HG02943 (cell line): ENCODE measurements at regions not wholly inside any gene's neighbourhood (a gene's known extent, or its start where the extent isn't known, plus 50 kb on each side); places are given as distances from the start of the nearest gene placed in this dataset.

Source experiments
- ATAC-seq: cut with Tn5 transposase; IDR thresholded peaks from one replicate; pipeline ENCODE4 v1.9.1; 2021; ENCODE audit warnings: mild to moderate bottlenecking, low read depth, moderate library complexity; ENCODE audit not compliant: unreplicated experiment

DNA sequence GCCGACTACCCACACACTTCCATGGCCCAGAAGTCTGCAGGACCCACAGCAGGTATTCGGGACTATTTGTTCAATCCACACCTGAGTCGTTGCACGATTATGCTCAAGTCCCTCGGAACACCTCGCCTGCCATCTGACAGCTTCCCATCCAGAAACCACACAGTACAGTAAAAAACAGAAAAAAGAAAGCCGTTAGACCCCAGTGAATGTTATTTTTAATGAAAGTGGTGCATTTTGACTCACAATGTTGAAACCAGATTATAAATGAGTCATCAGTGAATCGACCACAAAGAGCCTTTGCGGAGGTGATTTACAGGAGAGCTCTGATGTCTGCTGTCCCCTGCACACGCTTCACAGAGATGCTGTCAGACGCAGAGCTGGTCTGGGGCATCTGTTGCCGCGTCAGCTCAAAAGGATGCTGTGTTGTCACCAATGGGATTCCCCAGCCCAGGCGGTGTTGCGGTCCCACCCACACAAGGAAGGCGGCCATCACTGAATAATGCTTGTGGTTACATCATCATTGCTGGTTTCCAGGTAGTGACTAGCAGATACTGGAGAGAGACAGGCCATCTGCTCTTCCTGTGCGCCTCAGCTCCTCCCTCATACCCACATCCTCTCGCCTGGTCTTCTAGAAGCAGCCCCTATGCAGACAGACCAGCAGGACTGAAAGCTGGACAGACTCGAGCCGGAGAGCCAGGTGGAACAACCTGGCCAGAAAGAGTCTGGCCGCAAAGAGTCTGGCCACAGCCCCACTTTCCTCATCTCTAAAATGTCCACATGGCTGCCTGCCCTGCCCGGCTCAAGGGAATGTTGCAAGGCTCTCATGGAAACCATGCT lies 116.8 kb downstream of the TOMM20 start:
- peak; percentile 83 for ATAC-seq

DNA sequence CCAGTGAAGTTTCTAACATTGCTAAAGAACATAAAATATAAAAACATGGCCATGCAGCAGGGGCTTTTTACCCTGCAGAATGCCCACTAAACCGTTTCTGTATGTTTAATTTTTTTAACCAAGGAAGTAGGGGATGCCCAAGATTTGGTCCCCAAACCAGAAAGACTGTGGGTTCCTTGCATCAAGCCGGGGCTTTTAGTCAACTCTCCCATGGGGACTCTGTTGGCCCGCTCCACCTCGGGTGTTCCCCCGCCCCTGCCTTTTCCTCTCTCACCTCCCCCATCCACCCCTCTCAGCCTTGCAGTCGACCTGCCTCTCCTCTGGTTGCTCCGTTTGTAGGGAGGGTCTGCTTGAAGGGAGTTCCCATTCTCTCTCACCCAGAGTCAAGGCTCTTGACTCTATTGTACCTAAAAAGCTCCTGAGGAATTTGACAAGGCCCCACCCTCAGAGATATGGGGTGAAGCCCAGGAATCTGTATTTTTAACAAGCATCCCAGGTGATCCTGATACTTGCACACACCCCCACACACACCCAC lies 117.5 kb downstream of the TOMM20 start:
- no peak for ATAC-seq

DNA sequence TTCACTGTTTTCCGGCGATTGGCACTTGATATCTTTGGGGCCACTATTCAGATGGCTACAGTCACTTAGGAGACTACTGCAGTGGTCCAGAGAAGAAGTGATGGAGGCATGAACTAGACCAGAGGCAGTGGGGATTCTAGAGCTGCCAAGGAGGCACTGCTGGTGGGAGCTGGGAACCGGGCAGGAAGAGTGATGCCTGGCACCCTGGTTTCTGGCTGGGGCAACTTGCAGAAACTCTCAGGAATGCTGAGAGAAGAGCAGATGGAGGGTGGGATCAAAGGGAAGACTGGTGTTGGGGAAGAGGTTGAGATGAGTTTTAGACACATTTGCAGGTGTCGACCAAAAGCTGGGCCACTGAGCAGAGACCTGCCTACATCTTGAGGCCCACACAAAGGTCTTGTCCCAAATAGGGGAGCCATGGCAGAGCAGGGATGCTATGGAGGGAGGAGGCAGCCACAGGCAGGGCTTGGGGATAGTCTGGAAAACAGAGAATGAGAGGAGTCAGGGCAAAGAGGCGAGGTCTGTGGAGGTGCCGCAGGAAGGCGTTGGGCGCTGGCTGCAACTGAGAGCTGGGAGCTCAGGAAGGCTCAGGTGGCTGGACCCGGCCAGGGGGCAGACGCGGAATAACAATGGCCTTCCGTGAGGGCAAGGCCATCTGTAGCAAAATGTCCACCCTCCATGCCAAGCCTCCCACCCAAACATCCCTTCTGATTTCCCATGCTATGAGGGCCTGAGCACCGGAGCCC lies 118.9 kb downstream of the TOMM20 start:
- no peak for ATAC-seq

DNA sequence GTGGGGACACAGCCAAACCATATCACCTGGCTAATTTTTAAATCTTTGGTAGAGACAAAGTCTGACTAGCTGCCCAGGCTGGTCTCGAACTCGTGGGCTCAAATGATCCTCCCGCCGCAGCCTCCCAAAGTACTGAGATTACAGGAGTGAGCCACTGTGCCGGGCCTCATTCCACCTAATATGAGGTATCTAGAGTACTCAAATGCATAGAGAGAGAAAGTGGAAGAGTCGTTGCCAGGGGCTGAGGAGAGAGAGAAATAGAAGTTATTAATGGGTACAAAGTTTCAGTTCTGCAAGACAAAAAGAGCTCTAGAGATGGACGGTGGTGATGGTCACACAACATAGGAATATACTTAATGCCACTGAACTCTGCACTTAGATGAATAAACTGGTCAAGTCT lies 119.6 kb downstream of the TOMM20 start:
- no peak for ATAC-seq

DNA sequence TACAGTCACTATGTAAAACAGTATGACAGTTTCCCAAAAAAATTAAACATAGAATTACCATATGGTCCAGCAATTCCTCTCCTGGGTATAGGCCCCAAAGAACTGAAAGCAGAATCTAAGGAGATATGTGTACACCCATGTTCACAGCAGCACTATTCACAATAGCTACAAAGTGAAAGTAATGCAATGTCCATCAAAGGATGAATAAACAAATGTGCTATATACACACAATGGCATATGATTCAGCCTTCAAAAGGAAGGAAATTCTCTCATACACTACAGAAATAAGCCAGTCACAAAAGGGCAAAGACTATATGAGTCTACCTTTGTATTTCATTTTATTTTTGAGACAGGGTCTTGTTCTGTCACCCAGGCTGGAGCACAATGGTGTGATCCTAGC lies 120.4 kb downstream of the TOMM20 start:
- ATAC-seq = no peak

DNA sequence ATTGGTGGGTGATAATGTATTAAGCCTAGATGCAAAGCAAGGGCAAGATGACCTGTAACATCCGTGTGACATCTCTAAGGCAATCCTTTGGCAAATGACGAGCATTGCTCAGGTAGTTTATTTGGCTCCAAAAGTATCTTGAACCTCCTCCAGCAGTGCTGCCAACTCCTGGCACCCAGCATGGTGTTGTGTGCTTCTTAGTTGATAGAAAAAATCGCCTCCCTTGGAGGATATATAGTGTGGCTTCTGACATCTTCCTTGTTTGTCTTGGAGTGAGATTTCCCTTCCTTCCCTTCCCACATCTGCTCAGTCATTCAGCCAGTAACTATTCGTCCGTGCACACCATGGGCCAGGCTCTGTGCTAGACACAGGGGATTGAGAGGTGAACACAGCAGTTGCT lies 121.8 kb downstream of the TOMM20 start:
- ATAC-seq = no peak

DNA sequence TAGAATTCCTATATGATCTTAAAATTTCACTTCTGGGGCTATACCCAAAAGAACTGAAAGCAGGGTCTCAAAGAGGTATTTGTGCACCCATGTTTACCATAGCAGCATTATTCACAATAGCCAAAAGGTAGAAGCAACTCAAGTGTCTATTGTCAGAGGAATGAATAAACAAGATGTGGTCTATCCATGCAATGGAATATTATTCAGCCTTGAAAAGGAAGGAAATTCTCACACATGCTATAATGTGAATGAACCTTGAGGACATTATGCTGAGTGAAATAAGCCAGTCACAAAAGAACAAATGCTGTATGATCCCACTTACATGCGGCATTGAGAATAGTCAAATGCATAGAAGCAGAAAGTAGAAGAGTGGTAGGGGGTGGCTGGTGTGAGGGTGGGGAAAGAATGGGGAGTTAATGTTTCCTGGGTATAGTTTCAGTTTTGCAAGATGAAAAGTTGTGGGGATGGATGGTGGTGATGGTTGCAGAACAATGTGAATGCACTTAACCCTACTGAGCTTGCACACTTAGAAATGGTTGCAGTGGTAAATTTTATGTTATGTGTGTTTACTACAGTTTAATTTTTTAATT lies 122.4 kb downstream of the TOMM20 start:
- ATAC-seq = no peak

DNA sequence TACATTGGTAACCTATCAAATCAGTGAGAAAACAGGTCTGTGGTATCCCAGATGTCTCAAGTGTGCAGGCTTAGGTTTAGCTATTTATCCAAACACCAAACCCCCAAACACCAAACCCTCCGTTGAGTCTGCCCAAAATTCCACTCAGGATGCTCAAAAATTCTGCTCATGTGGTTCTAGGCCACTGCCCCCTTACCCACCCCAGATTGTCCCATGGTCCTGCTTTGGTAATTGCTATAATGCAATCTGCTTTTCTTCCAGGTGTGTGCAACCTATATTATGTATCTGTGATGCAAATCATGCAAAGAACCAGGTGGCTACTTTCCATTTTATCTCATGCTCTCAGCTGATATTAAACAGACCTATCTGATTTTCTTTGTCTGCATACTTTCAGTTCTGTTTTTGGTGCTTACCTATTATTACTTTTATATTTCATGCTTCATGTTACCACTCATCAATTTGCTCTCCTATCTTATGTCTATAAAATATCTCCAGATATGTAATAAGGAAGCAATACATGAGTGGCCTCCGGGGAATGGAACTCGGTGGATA lies 123.7 kb downstream of the TOMM20 start:
- ATAC-seq = no peak

DNA sequence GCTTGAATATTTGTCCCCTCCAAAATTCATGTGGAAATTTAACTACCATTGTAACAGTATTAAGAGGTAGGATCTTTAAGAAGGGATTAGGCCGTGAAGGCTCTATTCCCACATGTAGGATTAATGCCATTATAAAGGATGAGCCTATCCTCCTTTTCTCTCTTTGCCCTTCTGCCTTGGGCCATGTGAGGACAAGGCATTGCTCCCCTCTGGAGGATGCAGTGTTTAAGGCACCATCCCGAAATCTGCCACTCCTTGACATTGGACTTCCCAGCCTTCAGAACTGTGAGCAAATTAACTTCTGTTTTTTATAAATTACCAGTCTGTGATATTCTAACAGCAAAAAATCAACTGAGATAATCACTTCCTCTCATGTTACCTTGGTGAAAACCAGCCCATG lies 124.4 kb downstream of the TOMM20 start:
- no peak for ATAC-seq

DNA sequence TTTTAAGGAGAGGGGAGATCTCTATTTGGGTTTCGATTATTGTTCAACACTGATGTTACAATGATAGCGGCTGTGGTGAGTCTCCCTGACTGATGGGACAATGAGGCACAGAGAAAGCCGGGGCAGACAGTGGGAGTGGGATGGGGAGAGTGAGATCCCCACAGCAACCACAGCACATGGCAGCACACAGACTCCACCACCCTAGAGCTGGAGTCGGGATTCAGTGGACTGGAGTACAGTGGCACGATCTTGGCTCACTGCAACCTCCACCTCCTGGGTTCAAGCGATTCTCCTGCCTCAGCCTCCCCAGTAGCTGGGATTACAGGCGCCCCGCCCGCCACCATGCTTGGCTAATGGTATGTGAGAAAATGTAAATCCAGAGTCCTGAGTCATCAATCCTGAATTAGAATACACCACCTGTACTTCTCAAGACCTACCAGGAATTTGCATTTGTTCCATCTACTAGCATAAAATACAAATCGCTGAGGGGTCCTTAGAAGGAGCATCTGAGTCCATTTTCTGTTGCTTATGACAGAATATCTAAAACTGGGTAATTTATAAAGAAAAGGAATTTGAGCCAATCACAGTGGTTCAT lies 125.8 kb downstream of the TOMM20 start:
- no peak for ATAC-seq

DNA sequence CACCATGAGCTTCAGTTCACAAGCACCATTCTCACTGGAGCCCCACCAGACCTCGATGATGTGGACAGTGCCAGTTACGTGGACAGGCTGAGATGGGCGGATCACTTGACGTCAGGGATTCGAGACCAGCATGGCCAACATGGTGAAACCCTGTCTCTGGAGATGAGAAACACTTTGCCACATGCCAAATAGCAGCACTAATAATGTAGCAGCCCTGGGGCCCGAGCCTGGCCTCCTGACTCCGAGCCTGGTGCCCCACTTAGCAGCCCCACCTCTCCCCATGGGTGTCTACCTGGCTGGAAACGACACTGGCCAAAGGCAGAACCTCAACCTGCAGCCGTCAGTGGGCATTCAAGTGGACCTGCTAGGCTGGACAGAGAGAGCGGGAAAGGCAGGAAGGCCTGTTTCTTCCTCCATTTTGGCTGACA lies 129.1 kb downstream of the TOMM20 start:
- no peak for ATAC-seq

DNA sequence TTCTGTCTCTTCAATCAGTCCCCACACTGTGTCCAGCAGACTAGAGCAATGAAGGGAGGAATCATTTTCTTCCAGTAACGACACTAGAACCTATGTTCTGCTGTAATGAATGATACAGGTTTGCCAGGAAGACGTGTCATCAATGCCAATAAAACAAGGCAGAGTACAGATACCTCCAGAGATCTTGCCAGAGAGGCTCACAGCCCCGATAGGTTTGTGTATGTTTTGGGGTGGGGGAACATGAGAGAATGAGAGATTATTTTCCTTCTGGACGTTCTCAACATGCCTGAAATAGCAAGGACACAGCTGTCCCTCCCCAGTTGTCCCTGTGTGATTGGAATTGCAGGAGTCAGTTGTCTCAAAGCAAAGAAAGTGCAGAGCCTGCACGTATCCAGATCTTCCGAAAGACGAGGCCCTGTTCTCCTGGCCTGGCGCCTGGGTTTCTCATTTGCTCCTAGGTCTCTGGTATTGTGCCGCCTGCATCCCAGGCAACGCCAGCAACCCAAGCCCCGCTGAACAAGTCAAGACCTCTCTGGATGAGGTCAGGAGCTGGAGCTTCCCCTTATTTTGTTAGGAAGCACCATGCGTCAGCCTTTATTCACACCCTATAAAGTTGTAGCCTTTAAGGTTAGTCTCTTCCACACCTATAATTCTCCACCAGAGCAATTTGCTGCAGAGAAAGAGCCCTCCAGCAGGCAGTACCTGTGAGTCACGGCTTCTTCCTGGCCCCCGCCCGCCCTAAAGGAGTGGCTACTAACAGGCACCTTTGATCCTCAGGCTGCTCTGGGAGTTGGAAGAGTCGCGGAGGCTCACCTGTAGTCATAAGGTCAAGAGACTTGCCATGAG lies 130.5 kb downstream of the TOMM20 start:
- ATAC-seq = no peak

DNA sequence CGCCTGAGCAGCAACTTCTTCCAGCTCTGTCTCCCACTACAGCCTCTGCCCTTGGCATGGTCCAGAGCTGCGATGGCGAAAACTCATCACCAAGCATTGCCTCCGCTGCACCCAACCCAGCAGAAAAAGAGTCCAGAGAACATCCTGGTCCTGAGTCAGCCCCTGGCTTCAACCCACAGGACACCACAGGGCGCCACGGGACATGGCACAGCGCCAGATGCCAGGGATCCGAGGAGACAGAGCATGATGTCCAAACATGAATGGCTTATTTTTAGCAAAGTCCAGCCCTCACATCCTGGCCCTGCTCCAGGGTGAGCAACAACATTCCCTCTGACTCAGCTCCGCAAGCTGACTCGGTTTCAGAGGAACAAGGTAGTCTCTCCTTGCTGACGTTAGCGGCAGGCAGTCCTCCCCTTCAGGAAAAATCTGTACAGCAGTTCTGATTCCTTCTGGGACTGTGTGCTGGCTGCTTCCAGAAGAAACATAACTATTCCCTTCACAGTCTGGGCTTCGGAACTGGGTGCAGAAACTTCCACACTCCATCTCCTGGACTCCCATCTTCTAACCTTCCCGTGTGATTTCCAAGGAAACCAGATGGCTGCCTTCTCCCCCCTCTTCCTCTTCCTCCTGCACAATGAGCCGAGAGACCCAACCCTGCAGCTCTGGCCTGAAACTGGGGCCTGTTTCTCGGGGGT lies 131.3 kb downstream of the TOMM20 start:
- ATAC-seq = no peak

DNA sequence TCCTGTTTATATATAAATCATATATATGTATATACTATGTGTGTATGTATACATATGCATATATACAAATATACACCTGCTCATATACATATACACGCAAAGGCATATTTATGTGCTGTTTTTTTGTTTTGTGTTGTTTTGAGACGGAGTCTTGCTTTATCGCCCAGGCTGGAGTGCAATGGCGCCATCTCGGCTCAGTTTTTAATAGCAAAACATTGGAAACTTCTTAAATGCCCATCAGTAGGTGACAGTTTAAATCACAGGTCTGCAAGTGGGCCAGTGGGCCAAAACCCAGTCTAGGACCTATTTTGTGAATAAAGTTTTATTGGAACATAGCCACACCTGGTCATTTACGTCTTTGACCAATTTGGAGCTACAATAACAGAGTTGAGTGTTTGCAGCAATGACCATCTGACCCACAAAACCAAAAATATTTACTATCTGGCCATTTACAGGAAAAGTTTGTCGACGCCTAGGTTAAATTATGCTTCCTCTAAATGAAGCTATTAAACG lies 132.3 kb downstream of the TOMM20 start:
- no peak for ATAC-seq

DNA sequence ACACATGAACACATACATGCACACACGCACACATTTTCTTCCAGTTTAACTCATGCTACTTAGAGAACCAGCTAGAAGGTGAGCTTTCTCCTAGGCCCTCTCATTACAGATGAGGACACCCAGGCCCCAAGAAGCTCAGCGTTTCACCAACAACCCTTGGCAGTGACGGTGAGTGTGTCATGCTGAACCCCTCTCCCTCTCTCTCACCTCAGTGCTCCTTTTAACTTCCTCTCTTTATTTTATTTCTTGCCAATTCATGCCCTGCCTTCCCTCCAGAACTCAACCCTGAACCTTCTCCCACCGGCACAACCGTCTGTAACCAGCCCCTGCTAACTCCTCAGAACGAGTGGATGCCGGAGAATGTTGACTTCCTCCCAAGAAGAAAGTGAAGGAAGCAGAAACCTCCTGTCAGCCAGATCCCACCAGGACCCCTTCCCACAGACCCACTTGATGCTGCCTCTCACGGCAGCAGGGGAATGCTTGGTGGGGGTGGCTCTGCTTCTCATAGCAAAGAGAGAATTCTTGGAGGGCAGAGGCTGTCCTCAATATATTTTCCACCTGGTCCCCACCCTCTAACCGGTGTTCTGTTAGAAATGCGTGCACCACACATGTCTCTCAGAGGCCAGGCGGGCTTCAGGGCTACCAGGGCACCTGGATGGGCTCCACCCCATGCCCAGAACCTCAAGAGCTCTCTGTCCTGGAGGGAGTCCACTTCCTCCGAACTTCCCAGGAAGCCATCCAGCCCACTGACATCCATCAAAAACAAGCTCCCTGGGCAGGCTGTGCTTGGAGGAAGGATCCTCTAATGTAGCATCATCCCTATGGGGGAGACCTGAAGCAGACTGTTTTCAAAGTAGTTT lies 134.0 kb downstream of the TOMM20 start:
- no peak for ATAC-seq

DNA sequence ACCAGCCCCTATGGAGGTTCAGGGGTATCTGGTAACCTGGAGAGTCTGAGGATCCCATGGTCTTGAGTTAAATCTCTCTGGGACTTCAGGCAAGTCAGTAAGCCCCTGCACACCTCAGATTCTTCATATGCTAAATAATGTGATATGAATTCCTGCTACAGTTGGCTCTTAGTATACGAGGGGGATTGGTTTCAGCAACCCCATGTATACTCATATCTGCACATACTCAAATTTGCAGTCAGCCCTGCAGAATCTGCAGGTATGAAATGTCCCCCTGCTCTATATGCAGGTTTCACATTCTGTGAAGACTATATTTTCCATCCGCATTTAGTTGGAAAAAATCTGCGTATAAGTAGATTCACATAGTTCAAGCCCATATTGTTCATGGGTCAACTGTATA lies 136.6 kb downstream of the TOMM20 start:
- ATAC-seq = no peak

DNA sequence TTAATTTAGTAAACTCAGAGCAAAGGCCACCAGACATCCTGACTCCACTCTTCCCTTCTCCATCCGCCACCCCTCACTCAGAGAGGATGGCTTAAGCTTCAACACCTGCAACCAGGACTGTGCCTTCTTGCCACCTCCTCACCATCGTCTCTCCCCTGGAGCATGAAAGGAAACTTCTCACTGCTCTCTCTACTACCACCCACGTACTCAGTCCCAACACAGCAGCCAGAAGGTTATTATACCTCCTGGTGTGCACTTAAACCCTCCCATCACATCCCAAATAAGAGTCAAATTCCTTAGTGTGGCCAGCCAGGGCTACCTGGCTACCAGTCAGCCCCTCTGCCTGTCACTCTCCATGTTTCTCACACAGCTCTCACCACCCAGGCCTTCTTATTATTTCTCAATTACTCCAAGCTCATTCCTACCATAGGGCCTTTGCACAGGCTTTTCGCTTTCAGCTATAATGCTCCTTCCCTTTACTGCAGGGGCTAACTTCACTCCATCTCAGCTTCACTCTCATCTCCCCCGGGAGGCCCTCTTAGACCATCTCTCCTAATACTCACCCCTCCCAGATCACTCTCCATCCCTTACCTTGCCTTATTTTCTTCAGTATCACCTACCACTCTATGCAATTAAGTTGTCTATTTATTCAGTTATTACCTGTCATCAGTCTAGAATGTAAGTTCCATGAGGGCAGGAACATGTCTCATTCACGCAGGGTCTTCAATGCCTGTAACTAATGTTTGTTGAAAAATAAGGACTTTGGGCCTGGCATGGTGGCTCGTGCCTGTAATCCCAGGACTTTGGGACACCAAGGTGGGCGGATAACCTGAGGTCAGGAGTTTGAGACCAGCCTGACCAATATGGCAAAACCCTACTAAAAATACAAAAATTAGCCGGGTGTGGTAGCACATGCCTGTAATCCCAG lies 137.5 kb downstream of the TOMM20 start:
- no peak for ATAC-seq
